CD4-positive, alpha-beta T cell treated with Interferon alpha-2 for 1 hour (primary cell): ENCODE measurements at regions not wholly inside any gene's neighbourhood (a gene's known extent, or its start where the extent isn't known, plus 50 kb on each side); places are given as distances from the start of the nearest gene placed in this dataset.

Experiments
- DNase-seq, 2 donors: peaks; one replicate each; pipeline ENCODE4 v3.0.0-alpha.2; 2020 to 2022

DNA sequence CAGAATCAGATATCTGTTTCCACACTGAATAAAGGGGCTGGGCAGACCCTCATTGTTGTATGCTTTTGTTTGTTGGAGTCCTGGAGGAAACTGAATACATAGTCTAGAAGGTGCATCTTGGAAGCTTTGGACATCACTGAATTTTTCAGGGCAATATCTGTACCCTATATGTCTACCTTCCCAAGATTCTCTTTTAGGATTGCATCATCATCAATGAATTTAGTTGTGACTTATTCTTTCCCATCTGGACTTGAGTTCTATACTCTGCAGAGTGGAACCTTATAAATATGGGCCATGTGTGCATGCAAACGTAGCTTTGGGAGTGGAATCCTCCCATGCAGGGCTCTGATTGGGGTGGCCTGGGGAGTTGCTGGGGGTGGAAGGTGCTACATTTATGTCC is 60.7 kb upstream of the PROKR2 start:
- DNase-seq: no peak

DNA sequence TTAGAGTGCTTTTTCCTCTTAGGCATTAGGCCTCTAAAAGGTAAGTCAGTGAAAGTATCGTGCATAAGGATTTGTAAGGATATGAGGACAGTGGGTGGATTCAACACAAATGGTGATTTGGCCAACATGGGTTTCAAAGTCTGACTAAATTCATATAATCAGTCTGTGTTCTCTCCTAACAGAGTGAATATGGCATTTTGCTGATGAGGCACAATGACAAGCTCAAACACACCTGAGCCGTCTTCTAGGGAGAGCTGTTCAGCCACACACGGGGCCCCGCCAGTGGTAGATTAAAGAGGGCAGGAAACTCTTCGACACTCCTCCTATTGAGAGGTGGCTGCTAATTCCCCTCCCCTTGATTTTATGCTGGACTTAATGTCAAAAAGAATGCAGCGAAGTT is 59.5 kb upstream of the PROKR2 start:
- DNase-seq: no peak

DNA sequence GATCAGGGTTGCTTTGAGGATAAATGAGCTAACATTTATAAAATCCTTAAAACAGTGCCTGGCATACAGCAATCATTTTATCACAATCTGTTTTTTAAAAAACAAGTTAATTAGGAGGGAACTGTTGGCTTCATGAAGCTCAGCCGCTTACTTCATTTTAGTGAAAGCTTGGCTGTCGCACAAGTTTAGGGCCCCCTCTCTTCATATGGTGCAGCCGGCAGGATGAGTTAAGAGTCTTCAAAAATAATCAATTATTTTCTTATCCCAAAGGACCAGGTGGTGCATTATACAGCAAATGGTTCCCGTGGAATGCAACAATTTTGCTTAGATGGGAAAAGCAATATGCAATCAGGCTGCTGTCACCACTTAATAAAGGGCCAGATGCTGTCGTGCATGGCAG is 57.4 kb upstream of the PROKR2 start:
- DNase-seq: no peak

DNA sequence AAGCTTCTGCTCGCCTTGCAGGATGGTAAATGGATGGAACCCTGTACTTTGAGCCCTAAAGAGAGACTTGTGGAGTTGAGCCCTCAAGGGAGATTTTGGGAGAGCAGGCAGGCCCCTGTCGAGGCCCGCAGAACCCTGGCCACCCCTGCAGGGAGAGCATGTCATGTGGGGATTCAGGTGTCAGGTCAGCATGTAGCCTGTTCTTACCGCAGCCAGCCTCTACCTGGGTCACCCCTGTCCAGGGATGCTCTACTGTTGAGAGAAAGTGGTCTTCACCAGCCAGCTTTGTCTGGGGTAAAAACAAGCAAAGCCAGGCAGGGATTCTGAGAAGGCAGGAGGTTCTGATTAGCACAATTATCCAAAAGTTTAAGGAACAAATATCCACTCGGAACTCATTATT is 55.6 kb upstream of the PROKR2 start:
- no peak for DNase-seq

DNA sequence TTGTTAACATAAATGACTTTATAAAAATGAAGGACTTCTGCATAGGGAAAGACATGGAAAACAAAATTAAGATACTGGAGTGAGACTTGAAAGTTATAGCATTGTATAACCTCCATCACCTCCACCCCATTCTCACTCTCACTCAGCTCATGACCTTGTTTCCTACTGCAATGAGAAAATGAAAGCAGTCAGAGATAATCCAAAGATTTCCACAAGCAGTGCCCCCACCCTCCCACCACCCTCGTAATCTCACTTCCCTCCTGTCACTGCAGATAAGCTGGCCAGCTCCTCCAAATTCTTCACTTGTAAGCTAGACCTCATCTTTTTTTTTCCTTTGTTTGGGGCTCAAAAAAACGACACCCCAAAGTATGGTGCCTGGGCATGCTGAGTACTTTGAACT is 52.9 kb upstream of the PROKR2 start:
- no peak for DNase-seq
